KBM-7 (cell line): ENCODE measurements at regions not wholly inside any gene's neighbourhood (a gene's known extent, or its start where the extent isn't known, plus 50 kb on each side); places are given as distances from the start of the nearest gene placed in this dataset.
"Not testable (repeated sequence)": the region's sequence is repeated elsewhere in the genome, so short reads cannot be mapped to it uniquely, and the experiment has no call there.

ENCODE experiments used
- DNase-seq: peaks from one replicate; pipeline ENCODE4 v3.0.0-alpha.2; 2015
- in situ Hi-C: fragments of 300-500 bp; cut with MboI; formaldehyde crosslinking; loops from 2 replicates; pipeline ENCODE4 v1.14.3; 2020; ENCODE audit warnings: low sequenced_read_pairs, low pct_unique_long_range_greater_than_20kb, mixed read lengths

- in situ Hi-C loops, result no loop called here
- DNase-seq, result no peak
Measured at GRCh38 chrX:124651031-124651430, 304.7 kb downstream of the SH2D1A start.

- in situ Hi-C loops, result no loop called here
- no peak for DNase-seq
Measured at GRCh38 chrX:124665621-124666400, 319.4 kb downstream of the SH2D1A start.

GRCh38 chrX:124679199-124679598, 332.8 kb downstream of the SH2D1A start:
- no peak for DNase-seq
- in situ Hi-C loops, result no loop called here

GRCh38 chrX:124680287-124680686, 333.9 kb downstream of the SH2D1A start:
- no peak for DNase-seq
- in situ Hi-C loops, result no loop called here

- DNase-seq, result no peak
- in situ Hi-C loops, result no loop called here
Measured at GRCh38 chrX:124690495-124690894, 344.1 kb downstream of the SH2D1A start.

GRCh38 chrX:124699876-124700275, 353.5 kb downstream of the SH2D1A start:
- no peak for DNase-seq
- in situ Hi-C loops, result no loop called here

- in situ Hi-C loops, result no loop called here
- no peak for DNase-seq
Measured at GRCh38 chrX:124717537-124717936, 371.2 kb downstream of the SH2D1A start.

GRCh38 chrX:124719060-124719459, 372.7 kb downstream of the SH2D1A start:
- DNase-seq, result no peak
- in situ Hi-C loops, result no loop called here

- in situ Hi-C loops, result no loop called here
- no peak for DNase-seq
Measured at GRCh38 chrX:124720532-124720931, 374.2 kb downstream of the SH2D1A start.

GRCh38 chrX:124725502-124725901, 379.1 kb downstream of the SH2D1A start:
- in situ Hi-C loops, result no loop called here
- DNase-seq, result no peak

GRCh38 chrX:124726292-124726691, 379.9 kb downstream of the SH2D1A start:
- in situ Hi-C loops, result no loop called here
- DNase-seq, result no peak

- in situ Hi-C loops, result no loop called here
- no peak for DNase-seq
Measured at GRCh38 chrX:124726881-124727280, 380.5 kb downstream of the SH2D1A start.

- in situ Hi-C loops, result no loop called here
- no peak for DNase-seq
Measured at GRCh38 chrX:124736553-124737270, 390.3 kb downstream of the SH2D1A start.

GRCh38 chrX:124737771-124738170, 391.4 kb downstream of the SH2D1A start:
- no peak for DNase-seq
- in situ Hi-C loops, result no loop called here

GRCh38 chrX:124747295-124747694, 400.9 kb downstream of the SH2D1A start:
- in situ Hi-C loops, result no loop called here

GRCh38 chrX:124764354-124764753, 418.0 kb downstream of the SH2D1A start:
- in situ Hi-C loops, result no loop called here
- no peak for DNase-seq

More at GRCh38 chrX:124747295-124747694, 400.9 kb downstream of the SH2D1A start:
- no peak for DNase-seq

GRCh38 chrX:124769166-124769565, 422.8 kb downstream of the SH2D1A start:
- in situ Hi-C loops, result no loop called here

GRCh38 chrX:124771292-124771691, 424.9 kb downstream of the SH2D1A start:
- no peak for DNase-seq
- in situ Hi-C loops, result no loop called here

More at GRCh38 chrX:124769166-124769565, 422.8 kb downstream of the SH2D1A start:
- no peak for DNase-seq

- in situ Hi-C loops, DNase-seq: not testable (repeated sequence)
Measured at GRCh38 chrX:124788253-124788652, 441.9 kb downstream of the SH2D1A start.

- in situ Hi-C loops, DNase-seq: not testable (repeated sequence)
Measured at GRCh38 chrX:124789874-124790273, 443.5 kb downstream of the SH2D1A start.
